ENCODE measurements at regions not wholly inside any gene's neighbourhood (a gene's known extent, or its start where the extent isn't known, plus 50 kb on each side); places are given as distances from the start of the nearest gene placed in this dataset.

DNA sequence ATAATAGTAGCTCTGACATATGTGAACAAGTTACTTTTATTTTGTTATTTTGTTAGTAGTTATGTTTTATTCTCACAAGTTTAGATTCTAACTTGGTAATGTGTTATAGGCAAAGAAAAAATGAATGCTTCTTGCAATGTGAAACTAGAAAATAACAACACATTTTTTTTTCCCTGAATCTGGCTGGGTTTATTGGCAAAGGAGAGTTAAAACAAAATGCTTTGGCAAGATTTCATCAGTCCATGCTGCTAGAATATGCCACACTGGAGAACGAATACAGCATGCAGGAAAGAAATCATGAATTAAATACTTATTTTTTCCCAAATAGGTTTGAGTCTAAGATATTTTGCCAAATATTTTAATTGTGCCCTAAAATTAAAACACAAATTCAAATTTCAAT is 1048.1 kb upstream of the ACO1 start:
- Histone ChIP-seq H3K4ac (replicated peaks; ENCODE audit: insufficient read length, low read depth, low read length) (no peak overlapping the region), H4K5ac (ENCODE audit: insufficient read length, low read depth, low read length) (no peak overlapping the region), H4K8ac (ENCODE audit: extremely low read depth, insufficient read depth, low read length) (no peak overlapping the region), H3K27ac (ENCODE audit: low read depth, low read length) (no peak overlapping the region), H3K4me1 (replicated peaks in 1 of 4; ENCODE audit: control insufficient read depth in 3 of 4, insufficient read depth in 4 of 4, low read length in 3 of 4) (no peaks in the 10 kb centered on the region), H3K4me3 (ENCODE audit: extremely low read depth in 1 of 4, insufficient read depth in 2 of 4, low read depth in 3 of 4, low read length in 4 of 4) (no peak overlapping the region), H2BK12ac (ENCODE audit: low read depth, low read length) (no peak overlapping the region), H4K91ac (replicated peaks; ENCODE audit: insufficient read length, low read length) (no peak overlapping the region), H3K9ac (replicated peaks in 1 of 4; ENCODE audit: extremely low read depth in 1 of 4, low read depth in 3 of 4, low read length in 3 of 4) (no peak overlapping the region), H3K79me2 (ENCODE audit: control insufficient read depth in 1 of 2, insufficient read depth in 2 of 2, low read length in 2 of 2) (no peaks in the 10 kb centered on the region), H2AFZ (ENCODE audit: low read length) (no peak overlapping the region), H3K23me2 (ENCODE audit: low read depth, low read length) (no peaks in the 10 kb centered on the region), H2BK5ac (ENCODE audit: low read depth, low read length) (no peak overlapping the region), H2AK5ac (ENCODE audit: low read depth, low read length) (no peak overlapping the region), H3K56ac (replicated peaks; ENCODE audit: insufficient read length, low read depth, low read length) (no peak overlapping the region), H3K9me3 (ENCODE audit: insufficient read depth in 2 of 2, low read depth in 1 of 2, low read length in 1 of 2) (peaks cover 0 to 4% of the 10 kb centered on the region in 2 experiments; a peak in 2 of 4 replicates), H3K4me2 (ENCODE audit: insufficient read depth in 1 of 2, low read depth in 2 of 2, low read length in 2 of 2) (no peak overlapping the region), H4K20me1 (replicated peaks in 1 of 2; ENCODE audit: control insufficient read depth in 1 of 2, insufficient read depth in 2 of 2, low read length in 2 of 2) (no peaks in the 10 kb centered on the region), H3K27me3 (replicated peaks in 1 of 4; ENCODE audit: control insufficient read depth in 3 of 4, extremely low read depth in 1 of 4, insufficient read depth in 3 of 4, low read length in 3 of 4) (no peaks in the 10 kb centered on the region), H2BK120ac (replicated peaks; ENCODE audit: low read depth, low read length) (no peak overlapping the region), H3K18ac (ENCODE audit: extremely low read depth, low read length) (no peak overlapping the region), H2BK20ac (ENCODE audit: low read length) (no peak overlapping the region), H3K14ac (ENCODE audit: insufficient read length) (no peak overlapping the region), H3K36me3 (ENCODE audit: control insufficient read depth in 2 of 4, insufficient read depth in 4 of 4, low read length in 3 of 4) (no peaks in the 10 kb centered on the region), H2BK15ac (ENCODE audit: low read length) (no peak overlapping the region), H3K23ac (ENCODE audit: insufficient read length) (no peak overlapping the region), H3K79me1 (ENCODE audit: low read depth, low read length) (no peaks in the 10 kb centered on the region)
- WGBS, 2 experiments (ENCODE audit: extremely low coverage in 1 of 2, insufficient coverage in 1 of 2, insufficient read length in 1 of 2, insufficient replicate concordance in 2 of 2, low coverage in 1 of 2, low lambda C conversion rate in 2 of 2, missing lambda C conversion rate in 1 of 2): 82% methylated on average over 1 of the region's 1 CpG; no CpG with 5 or more reads in 1 of the 2 experiments
- POLR2A ChIA-PET (ENCODE audit: partially characterized antibody): no interaction called here
- DNase-seq (ENCODE audit: low read depth in 1 of 2, low spot score in 2 of 2) (no peak), FAIRE-seq (no peak)
- CTCF ChIA-PET (ENCODE audit: partially characterized antibody): no interaction called here
- TF ChIP-seq ASH2L (IDR thresholded peaks at IDR 0.05; ENCODE audit: low read length) (no peak), BCL11A (IDR thresholded peaks at IDR 0.05; ENCODE audit: low read depth in 2 of 2, low read length in 2 of 2) (no peak), SAP30 (IDR thresholded peaks at IDR 0.05; ENCODE audit: insufficient read depth, insufficient replicate concordance, low read length) (no peak), PHF8 (conservative IDR thresholded peaks at IDR 0.05; ENCODE audit: low read depth, low read length) (no peak)
